ENCODE measurements at regions not wholly inside any gene's neighbourhood (a gene's known extent, or its start where the extent isn't known, plus 50 kb on each side); places are given as distances from the start of the nearest gene placed in this dataset.

DNA sequence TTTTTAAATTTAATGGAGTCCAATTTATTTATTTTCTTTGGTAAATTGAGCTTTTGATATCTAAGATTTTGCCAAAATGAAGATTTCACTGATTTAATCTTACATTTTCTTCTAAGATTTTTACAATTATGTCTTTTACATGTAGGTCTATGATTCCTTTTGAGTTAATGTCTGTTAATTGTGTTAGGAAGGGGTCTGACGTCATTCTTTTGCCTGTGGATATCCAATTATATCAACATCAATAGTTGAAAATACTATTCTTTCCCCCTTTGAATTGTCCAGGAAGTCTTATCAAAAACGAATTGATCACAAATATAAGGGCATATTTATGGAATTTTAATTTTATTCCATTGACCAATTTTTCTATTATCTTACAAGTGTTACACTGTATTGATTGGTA, 1258.8 kb upstream of the B3GALT2 start:
- dilution Hi-C loops (cut with MboI; ENCODE audit: extremely low pct_ligation_motif_present, low sequenced_read_pairs) (no loop called here), intact Hi-C loops (cut with micrococcal nuclease) (no loop called here)
- BruUV-seq (replicated peaks) = no TSS peak
- no peaks in the 10 kb centered on the region for H4K20me1 ChIP-seq (replicated peaks; ENCODE audit: control insufficient read depth, extremely low read depth, insufficient read depth, low read length)
- no peaks in the 10 kb centered on the region for H3K27me3 ChIP-seq (ENCODE audit: control insufficient read depth in 2 of 2, insufficient read depth in 2 of 2, low read length in 2 of 2)
- no peaks in the 10 kb centered on the region for H3K4me1 ChIP-seq (ENCODE audit: control insufficient read depth, extremely low read depth, insufficient read depth, low read length)
- H3K9me3 ChIP-seq (replicated peaks; ENCODE audit: control insufficient read depth, insufficient read depth, low read length) = no peaks in the 10 kb centered on the region
- no peak overlapping the region for H3K4me3 ChIP-seq (replicated peaks in 1 of 3; ENCODE audit: insufficient read depth in 1 of 3, low read depth in 1 of 3, low read length in 3 of 3)
- no peak overlapping the region for H3K9ac ChIP-seq (replicated peaks; ENCODE audit: extremely low read depth, insufficient read depth, low read length)
- DNase-seq (ENCODE audit: low read depth, low spot score) (no peak), FAIRE-seq (no peak)
- ChIA-PET POLR2A (no interaction called here), CTCF (no interaction called here)
- H2AFZ ChIP-seq (ENCODE audit: low read depth, low read length) = no peak overlapping the region
- no peaks in the 10 kb centered on the region for H3K36me3 ChIP-seq (ENCODE audit: control insufficient read depth in 2 of 2, extremely low read depth in 1 of 2, insufficient read depth in 2 of 2, low read length in 2 of 2)
- TF ChIP-seq EZH2 (IDR thresholded peaks at IDR 0.05; ENCODE audit: borderline replicate concordance, low read depth, low read length, severe bottlenecking) = no peak
- TF ChIP-seq POLR2A (IDR thresholded peaks at IDR 0.05; ENCODE audit: low read depth, low read length) = no peak
- TF ChIP-seq, protein P1, sequence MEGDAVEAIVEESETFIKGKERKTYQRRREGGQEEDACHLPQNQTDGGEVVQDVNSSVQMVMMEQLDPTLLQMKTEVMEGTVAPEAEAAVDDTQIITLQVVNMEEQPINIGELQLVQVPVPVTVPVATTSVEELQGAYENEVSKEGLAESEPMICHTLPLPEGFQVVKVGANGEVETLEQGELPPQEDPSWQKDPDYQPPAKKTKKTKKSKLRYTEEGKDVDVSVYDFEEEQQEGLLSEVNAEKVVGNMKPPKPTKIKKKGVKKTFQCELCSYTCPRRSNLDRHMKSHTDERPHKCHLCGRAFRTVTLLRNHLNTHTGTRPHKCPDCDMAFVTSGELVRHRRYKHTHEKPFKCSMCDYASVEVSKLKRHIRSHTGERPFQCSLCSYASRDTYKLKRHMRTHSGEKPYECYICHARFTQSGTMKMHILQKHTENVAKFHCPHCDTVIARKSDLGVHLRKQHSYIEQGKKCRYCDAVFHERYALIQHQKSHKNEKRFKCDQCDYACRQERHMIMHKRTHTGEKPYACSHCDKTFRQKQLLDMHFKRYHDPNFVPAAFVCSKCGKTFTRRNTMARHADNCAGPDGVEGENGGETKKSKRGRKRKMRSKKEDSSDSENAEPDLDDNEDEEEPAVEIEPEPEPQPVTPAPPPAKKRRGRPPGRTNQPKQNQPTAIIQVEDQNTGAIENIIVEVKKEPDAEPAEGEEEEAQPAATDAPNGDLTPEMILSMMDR (IDR thresholded peaks at IDR 0.05; ENCODE audit: extremely low read depth in 1 of 2, insufficient read depth in 1 of 2, low read depth in 1 of 2, low read length in 2 of 2) = no peak
- no peak for TF ChIP-seq MYC (IDR thresholded peaks at IDR 0.05; ENCODE audit: low read depth, low read length)
- no peak for TF ChIP-seq FOS (IDR thresholded peaks at IDR 0.05; ENCODE audit: borderline replicate concordance, insufficient read depth, low read length)
- no peak for TF ChIP-seq JUN (IDR thresholded peaks at IDR 0.05; ENCODE audit: borderline replicate concordance, insufficient read depth, insufficient read length, low read depth)
- no peak for TF ChIP-seq GATA2 (IDR thresholded peaks at IDR 0.05; ENCODE audit: insufficient read depth, insufficient read length, low read depth, low read length)
- H3K27ac ChIP-seq (ENCODE audit: insufficient read depth, low read depth, low read length) = no peak overlapping the region
- H3K79me2 ChIP-seq (ENCODE audit: control insufficient read depth, insufficient read depth, low read length) = no peaks in the 10 kb centered on the region
- no peak overlapping the region for H3K4me2 ChIP-seq (ENCODE audit: insufficient read depth, low read length)
- H3K9me1 ChIP-seq (replicated peaks; ENCODE audit: control insufficient read depth, extremely low read depth, insufficient read depth, low read length) = no peaks in the 10 kb centered on the region
